NCI-H526 (cell line): ENCODE measurements at regions not wholly inside any gene's neighbourhood (a gene's known extent, or its start where the extent isn't known, plus 50 kb on each side); places are given as distances from the start of the nearest gene placed in this dataset.
A peak's percentile ranks its signal among the peaks of the same experiment; 100 is the strongest.

Experiments
- DNase-seq, 2 experiments: peaks; one replicate each; lab custom pipeline; 2025; lab: John Stamatoyannopoulos, UW

DNA sequence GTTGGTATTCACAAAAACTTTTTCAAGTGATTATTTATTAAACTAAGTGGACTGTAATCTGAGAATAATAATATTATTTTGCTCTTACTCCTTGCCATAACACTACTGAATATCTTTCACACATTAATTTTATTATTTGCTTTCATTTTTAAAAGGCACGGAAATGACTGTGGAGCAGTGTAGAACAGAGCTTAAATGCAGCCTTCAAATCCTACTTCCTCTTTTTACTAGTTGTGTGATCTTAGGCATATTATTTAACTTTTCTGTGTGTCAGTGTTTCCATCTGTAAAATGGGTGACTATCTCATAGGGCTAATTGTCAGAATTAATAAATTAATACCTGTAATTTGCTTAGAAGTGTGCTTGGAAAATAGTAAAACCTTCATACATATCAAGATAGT lies 55.5 kb upstream of the SLC8A1 start:
- no peak for DNase-seq

DNA sequence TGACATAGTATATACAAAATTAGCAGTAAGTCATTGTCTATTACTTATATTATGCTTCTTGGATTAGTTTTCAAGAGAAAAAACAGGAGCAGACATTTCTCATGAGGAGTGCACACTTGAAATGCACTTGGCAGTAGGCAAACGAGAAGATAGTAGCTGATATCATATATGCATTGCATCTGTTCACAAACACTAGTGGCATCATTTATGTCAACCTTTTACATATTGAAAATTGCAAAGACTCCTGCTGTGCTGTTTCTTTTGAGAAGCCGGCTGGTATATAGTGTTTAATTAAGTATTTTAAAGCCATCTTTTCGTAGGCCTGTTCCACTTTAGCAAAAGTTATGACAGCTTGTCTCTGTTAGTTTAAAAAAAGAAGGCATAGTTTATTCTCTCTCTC lies 58.4 kb upstream of the SLC8A1 start:
- no peak for DNase-seq

DNA sequence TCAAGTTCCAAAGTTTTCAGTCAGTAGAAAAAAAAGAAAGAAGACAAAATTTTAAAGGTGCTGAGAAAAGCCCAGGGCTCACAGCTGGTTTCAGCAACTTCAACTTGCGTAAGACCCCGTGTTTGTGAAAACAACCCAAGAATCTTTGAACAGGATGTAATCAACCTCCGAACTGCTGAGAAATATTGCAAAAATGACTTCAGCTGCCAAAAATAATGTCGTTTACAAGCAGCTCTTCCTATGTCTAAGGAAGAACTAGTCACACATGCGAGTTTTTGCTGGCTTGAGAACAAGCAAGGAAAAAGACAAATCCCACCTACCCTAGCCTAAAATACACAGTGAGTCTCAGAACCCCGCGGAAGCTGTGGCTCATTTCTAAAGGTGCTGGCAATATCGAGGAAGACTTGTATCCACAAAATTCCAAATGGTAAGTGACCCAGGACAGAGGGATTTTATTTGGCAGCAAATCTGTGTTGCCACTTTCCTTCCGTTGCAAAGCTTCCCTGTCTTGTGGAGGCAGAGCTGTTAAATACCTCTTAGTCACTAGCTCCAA lies 59.8 kb upstream of the SLC8A1 start:
- no peak for DNase-seq

DNA sequence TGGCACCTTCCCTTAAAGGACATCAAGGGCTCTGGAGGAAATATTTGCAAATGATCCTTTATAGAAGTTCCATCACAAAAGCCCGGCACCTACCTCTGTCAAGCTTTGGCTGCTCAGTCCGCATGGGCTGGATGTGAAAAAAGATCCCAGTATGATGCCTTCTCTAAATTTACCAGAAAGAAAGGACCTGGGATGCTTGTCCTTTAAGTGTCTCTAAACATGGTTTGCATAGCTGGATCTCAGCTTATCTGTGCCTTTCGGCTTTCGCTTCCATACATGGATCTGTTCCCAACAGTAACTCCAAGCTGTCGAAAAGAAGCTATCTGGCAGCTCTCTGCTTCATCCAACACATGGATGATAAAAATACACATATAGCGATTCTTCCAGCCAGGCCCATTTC lies 60.4 kb upstream of the SLC8A1 start:
- DNase-seq: no peak

DNA sequence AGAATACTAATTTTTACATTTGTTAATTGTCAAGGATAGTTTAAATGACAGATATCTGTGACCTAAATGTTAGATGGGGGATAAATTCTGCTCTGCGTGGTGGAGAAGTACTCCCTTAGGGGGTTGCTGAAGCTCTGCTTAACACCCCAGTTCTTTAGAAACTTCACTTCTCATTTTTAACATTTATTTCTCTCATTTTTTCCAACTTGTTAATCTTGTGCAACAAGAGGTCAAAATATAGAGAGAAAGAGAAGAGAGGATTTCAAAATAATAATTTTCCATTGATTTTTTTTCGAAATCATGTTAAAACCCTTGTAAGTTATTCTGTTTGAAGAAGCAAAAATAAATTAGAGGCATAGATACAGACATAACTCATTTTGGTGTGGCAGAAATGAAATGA lies 61.3 kb upstream of the SLC8A1 start:
- DNase-seq: no peak

DNA sequence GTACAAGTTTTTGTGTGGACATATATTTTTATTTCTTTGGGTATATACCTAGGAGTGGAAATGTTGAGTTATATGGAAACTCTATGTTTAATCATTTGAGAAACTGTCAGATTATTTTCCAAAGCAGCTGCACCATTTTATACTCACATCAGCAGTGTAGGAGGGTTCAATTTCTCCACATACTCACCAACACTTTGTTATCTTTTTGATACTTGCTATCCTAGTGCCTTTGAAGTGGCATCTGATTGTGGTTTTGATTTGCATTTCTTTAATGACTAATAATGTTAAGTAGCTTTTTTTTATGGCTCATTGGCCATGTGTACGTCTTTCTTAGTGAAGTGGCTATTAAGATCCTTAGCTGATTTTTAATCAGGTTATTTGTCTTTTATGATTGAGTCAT lies 64.7 kb upstream of the SLC8A1 start:
- DNase-seq: no peak

DNA sequence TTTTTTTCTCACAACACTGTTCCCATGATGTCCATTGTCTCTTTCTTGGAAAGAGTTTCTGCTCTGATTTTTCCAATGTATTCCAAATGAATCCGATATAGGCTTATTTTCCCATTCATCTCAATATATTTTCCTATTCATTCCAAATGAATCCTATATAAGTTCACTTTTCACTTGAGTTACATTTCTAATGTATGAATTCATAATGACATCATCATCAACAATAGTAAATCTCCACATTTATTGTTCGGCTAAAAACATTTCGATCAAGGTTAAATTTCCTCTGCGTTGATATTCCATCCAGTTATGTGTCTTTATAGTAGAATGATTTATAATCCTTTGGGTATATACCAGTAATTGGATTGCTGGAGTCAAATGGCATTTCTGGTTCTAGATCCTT lies 76.7 kb upstream of the SLC8A1 start:
- no peak for DNase-seq

DNA sequence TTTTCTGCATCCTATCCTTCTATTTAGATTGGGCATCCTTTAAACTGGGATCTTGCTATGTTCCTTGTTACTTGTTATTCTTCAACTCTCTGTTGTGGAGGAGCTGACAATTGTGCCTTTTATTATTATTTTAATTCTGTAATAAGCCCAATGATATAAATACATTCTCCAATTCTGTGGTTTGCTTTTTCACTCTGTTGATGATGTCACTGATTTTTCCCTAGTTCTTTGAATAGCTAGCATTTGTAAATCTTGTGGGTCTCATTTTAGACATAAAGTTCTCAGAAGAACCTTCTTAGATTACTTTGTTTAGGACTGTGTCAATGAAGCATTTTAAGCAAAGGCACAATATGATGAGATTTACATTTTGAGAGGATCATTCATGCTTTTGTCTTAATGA lies 79.5 kb upstream of the SLC8A1 start:
- DNase-seq: no peak

DNA sequence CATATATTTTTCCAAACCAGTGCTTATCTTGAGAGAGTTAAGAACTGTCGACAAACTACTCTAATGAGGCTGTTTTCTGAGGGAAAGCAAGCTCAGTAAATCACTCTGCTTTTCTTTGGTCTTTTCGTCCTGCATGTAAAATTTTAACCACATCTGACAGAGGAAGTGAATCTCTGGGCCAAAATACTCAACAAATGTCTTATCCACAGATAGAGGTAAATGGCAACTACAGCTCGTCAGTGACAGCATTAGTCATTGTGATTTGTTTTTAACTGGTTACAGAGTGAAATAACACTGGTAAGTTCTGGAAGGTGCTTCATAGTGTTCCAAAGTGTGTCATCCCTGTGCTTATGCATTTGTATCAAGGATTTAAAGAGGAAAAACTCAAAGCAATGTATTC lies 82.6 kb upstream of the SLC8A1 start:
- DNase-seq: no peak

DNA sequence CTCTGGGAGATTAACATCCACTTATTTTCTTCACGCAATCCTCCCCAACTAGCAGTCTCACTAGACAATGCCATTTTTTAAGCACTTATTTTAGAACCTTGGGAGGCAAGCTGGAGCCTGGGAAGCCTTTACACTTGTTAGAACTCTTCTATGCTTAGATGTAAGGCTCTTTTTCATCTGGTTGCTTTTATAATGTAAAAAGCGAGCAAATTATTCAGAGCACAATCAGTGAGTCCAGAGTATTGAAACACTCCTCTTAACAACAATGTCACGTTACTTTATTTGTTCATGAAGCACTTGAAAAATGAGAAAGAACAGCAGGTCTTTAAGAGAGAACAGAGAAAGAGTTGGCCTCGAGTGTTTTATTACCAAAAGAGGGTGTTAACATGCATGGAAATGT lies 84.1 kb upstream of the SLC8A1 start:
- no peak for DNase-seq

DNA sequence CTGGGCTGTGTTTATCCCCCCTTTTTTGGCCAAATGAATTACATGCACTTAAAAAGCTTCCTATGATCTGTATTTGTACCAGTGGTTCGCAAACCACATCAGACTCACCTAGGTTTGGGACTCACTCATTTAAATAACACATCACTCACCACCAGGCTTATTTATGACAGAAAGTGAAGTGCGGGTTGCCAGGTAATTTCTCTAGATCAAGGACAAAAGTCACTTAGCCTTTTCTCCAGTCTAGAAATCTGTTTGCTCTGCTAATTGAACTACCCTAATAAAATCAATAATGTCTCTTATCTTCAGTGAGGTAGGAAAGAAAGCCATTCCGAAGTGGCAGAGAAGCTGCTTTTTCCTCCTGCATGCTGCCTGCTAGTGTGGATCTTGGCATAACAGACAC lies 88.1 kb upstream of the SLC8A1 start:
- DNase-seq: no peak

DNA sequence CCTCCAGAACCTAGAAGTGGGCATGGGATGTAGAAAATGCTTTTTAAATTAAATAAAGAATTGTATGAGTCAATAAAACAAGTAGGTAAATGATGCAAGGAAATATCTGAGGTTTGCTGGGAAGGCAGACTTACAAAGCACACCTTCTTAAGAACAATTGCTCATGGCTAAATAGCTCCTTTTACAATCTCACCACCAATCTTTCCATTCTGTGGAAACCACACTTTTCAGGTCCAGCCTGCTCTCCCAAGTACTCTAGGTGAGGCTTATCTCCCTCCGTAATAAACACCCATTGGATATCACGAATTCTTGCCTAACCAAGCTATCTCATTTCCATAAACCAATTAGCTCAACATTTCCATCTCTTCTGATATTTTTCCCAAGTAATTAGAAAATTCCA lies 91.5 kb upstream of the SLC8A1 start:
- DNase-seq: no peak

DNA sequence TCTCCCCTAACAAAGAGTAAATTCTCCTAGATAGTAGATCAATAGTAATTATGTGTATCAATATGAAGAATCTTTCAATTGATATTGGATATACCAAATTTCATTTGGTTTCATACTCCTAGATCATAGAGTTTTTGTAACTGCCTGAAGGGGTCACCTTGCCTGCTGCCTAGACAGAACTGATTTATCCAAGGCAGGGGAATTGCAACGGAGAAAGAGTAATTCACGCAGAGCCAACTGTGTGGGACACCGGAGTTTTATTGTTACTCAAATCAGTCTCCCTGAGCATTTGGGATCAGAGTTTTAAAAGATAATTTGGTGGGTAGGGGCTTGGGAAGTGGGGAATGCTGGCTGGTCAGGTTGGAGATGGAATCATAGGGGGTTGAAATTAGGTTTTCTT lies 92.2 kb upstream of the SLC8A1 start:
- no peak for DNase-seq

DNA sequence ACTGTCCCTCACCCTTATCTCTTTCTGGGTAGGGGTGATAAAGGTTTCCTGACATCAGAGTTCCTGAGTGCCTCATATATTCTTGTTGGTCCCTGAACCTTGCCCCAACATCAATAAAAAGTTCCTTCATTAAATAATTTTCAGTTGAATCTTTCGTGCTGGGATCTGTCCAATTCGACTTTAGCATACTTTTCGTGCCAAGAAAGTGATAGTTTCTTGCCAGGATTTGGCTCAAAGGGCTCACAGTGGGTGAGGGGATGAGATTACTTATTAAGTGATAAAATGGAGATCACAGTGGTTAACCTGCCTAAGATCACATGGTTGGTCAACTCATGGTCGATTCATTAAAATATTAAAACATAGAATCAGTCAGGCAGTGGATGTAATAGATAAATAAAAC lies 93.8 kb upstream of the SLC8A1 start:
- no peak for DNase-seq

DNA sequence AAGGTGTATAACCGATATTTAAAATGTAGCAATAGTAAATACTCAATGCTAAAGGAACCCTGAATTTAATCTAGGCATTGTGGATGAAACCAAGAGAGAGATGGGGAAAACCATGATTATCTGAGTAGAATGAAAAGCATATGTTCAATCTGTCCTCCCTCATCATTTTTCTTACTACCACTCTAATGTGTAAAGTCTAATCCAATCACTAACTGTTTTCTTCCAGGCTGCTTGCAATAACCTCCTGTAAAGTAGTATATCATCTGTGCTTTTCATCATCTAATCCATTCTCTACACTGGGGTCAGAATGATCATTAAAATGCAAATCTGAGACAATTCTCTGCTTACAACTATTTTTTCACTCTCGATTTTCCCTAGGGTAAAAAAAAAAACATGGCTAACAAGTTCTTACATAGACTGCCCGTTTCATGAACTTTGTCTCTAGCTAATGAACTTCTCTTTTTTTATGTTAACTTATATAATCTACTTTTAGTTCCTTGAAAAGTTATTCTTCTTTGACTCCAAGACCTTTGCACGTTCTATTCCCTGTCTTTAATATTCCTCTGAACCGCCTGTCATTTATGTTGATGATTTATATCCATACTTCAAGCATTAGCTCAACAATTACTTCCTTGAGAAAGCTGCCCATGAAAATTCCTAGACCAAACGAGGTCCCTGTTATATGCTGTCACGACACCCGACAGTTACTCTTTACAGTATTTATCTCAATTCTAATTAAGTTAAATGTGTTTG lies 94.7 kb upstream of the SLC8A1 start:
- DNase-seq: no peak

DNA sequence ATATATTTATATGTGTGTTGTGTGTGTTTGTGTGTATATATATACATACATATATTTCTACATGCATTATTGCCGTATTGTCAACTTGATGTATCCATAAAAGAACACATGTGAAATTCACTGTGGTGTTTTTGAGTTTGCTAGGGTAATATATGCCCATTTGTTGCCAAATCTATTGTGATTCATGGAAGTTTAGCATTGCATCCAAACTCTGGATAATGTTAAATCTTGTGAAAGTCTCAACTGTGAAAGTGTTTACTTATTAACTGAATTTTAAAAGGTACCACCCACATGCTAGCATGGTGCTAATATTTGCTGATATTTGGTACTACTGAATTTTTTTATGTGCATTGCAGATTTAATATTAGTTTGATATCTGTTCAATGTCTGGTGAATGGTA lies 96.6 kb upstream of the SLC8A1 start:
- no peak for DNase-seq

DNA sequence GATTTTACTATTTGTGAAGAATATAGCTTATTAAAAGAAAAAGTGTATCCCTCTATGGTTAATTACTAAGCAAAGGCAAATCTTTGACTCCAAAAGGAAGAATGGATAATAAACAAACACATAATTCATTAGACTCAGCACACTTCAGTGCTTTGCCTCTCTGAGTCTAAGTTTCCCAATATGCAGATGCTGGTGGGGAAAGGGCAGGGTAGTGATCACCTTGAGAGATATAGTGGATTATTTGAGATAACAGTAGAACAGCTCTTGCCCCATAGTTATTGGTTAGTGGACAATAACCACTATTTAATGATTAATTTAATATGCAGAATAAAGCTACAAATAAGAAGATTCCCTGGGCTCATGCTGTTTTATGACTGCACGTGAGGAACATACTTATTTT lies 98.2 kb upstream of the SLC8A1 start:
- no peak for DNase-seq

DNA sequence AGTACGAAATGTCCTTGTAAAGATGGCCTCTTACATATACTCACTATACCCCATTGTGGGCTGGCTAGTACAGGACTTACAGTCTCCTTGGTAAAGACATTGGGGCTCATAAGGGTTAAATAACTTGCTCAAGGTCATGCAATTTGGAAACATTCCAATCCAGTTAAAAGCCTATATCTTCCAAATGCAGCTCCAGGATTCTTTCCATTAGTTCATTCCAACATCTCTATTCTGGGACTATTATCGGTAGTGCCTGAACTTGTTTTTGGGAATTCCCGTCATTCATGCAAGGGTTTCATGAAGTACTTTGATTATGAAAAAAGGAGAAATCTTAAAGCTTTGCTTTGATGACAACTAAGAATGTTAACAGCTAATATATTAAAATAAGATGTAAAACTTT lies 99.2 kb upstream of the SLC8A1 start:
- no peak for DNase-seq

DNA sequence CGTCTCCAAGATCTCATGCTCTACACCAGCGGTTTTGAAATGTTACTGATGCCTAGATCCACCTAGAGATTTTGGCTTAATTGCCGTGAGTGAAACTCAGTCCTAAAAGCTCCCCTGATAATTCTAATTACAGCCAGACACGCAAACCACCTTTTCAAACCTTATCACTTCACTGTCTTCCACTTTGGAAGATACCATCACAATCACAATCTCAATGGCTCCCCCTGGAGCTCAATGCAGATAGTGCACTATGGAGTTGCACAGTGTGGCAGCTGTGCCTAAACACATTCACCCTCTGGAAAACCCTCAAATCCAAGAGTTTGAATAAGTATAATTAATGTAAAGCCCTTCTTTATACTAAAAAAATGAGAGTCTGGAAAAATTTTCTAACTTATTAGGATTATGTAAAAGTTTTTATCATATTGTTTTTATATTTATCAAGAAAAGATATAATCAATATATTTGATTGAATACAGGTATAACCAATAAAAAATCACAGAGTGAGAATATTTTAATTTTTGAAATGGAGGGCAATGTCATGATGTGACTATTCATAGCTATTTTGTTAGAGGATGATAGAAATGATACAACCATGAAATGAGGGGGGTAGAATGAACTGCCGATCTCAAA lies 102.9 kb upstream of the SLC8A1 start:
- peak; percentile 63 to 78 for DNase-seq

DNA sequence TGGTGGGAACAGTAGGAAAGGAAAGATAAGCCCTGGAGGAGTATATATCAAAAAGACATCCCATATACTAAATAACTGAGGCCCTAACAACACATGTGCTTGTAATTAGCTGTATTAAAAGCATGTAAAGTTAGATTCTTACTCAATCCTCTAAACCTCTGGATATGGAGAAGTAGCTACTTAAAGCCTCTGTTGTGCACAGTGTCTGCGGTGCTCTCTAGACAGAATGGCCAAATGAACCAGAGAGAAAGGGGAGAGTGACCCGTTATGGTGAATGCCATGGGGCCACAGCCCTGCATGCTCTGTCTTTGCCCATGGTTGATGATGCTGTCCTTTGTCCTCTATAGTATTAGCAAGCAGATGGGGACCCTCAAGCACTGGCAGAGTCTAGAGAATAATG lies 104.4 kb upstream of the SLC8A1 start:
- no peak for DNase-seq

DNA sequence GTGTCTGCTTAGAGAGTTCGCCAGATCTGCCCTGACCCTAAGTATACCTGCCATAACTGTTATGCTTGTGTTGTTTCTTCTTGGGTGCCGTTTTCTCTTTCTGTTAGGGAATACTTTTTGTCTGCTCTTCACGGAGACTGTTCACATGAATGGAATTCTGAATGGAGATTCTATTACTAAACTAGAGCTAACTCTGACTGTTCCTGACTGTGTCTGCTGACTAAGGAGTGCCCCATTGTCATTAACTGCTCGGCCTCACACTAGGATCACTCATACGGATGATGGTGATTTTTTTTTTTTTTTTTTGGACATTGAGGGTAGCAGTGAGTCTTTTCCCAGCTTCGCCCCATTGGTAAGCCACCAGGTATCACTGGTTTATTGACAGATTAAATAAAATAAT lies 104.8 kb upstream of the SLC8A1 start:
- DNase-seq: no peak

DNA sequence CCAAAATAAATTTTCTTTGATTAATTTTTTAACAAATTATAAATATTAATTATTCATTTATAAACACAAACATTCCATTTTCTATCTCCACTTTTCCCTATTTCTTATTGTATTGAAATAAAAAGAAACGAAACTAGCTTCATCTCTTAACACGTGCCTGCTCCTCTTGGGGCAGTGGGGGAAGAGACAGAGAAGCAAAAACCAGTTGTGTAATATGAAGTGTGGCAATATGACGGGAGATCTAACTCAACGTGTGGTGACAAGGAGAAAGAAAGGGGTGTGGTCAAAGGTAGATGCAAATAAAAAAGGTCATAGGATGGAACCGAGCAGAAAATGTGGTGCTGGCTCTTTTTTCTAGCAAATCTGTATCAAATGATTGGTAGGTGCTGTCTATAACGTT lies 106.9 kb upstream of the SLC8A1 start:
- no peak for DNase-seq

DNA sequence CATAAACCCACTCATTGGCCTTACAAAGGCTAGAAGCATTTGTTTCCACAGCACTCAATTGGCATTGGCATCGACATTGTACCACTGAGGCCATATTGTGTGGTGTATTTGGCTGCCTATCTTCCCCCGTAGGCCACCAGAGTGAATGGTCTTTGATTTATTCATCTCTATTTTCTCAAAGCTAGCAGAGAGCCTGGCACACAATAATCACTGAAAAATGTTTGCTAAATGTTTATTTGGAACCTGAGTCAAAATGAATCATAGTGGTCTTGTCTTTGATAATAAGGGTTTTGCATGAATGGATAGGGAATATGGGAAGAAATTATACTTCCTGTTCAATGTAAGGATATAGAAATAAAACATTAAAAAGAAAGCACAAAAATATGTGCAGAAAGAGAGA lies 107.3 kb upstream of the SLC8A1 start:
- no peak for DNase-seq

DNA sequence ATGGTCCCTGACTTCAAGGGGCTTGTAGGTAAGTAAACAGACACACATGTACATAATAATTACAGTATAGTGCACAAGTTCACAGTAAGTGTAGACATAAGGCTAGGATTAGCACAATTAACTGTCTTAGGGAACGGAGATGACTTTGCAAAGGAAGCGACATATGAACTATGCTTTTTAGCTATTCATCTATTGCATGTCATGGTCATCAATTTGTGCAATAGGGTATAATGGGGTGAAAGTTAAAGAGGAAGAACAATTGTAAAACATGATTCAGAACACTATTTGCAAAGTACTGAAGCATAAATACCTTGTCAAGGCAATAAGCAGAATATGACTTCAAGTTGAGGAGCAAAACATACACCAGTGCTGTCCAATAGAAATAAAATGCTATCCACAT lies 112.3 kb upstream of the SLC8A1 start:
- no peak for DNase-seq
